GM12874 (cell line): ENCODE measurements at regions not wholly inside any gene's neighbourhood (a gene's known extent, or its start where the extent isn't known, plus 50 kb on each side); places are given as distances from the start of the nearest gene placed in this dataset.

ENCODE experiments used
- TF ChIP-seq, protein P1 (sequence below): IDR thresholded peaks from 2 replicates; pipeline ENCODE4 v1.5.1; 2011; ENCODE audit warnings: low read depth, mild to moderate bottlenecking, control low read depth, low read length, moderate library complexity; ENCODE audit not compliant: insufficient read depth

DNA sequence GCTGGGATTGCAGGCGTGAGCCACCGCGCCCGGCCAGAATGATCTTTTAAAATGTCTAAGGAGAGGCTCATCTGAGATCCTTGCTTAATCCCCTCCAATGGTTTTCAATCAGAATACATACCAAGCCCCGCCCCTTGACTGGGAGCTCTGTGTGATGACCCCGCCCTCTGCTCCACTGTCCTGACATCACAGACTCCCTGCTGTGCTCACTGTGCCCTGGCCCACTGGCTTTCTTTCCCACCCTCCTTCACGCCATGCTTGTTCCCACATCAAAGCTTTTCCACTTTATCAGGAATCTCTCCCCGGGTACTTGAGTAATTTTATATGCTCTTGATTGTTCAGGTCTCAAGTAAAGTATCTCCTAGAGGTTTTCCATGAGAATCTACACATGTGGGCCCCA, 762.3 kb upstream of the ID2 start:
- TF ChIP-seq, protein P1, sequence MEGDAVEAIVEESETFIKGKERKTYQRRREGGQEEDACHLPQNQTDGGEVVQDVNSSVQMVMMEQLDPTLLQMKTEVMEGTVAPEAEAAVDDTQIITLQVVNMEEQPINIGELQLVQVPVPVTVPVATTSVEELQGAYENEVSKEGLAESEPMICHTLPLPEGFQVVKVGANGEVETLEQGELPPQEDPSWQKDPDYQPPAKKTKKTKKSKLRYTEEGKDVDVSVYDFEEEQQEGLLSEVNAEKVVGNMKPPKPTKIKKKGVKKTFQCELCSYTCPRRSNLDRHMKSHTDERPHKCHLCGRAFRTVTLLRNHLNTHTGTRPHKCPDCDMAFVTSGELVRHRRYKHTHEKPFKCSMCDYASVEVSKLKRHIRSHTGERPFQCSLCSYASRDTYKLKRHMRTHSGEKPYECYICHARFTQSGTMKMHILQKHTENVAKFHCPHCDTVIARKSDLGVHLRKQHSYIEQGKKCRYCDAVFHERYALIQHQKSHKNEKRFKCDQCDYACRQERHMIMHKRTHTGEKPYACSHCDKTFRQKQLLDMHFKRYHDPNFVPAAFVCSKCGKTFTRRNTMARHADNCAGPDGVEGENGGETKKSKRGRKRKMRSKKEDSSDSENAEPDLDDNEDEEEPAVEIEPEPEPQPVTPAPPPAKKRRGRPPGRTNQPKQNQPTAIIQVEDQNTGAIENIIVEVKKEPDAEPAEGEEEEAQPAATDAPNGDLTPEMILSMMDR, result no peak

DNA sequence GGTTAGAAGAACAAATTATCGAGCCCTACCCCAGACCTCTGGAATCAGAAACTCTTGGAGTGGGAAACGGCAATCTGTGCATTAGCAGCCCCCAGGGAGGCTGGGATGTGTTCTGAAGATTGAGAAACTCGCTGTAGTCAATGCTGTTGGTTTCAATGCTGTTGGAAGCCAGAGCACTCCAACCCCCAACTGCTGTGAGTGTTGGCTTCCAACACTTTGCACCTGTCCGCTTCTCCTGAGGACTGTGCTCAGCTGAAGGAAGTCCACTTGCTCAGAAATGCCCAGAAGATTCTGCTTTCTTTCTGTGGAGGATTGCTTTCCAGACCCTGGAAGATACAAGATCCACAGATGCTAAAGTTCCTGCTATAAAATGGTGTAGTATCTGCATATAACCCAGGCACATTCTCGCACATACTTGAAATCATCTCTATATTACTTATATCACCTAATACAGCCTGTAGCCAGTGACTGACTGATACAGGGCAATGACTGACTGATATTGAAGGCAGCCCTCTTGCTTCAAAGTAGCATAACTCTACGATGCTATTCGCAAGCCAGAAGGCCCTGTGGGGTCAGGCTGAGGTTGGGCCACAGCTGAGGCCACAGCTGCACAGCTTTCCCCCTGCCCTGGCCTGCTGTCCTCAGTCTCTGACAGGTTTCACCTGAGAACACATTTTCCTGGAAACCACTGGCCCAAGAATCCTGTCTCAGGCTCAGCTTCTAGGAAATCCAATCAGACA, 757.7 kb upstream of the ID2 start:
- TF ChIP-seq, protein P1, result no peak

DNA sequence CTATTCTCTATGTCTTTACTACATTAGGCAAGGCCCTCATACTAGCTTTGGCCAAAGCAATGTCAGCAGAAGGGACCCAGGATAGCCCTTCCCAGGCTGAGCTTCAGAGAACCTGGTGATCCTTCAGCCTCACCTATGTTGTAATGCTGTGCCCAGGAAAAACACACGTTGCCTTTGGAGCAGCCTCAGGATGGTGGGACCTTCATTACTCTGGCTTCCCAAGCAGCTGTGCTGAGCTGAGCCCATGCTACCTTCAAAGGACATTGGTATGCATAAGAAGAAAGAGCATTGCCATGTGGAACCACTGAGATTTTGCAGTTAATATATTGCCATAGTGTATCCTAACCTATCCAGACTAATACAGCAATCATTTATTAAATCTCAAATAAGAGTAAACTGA, 756.4 kb upstream of the ID2 start:
- TF ChIP-seq, protein P1, result no peak

DNA sequence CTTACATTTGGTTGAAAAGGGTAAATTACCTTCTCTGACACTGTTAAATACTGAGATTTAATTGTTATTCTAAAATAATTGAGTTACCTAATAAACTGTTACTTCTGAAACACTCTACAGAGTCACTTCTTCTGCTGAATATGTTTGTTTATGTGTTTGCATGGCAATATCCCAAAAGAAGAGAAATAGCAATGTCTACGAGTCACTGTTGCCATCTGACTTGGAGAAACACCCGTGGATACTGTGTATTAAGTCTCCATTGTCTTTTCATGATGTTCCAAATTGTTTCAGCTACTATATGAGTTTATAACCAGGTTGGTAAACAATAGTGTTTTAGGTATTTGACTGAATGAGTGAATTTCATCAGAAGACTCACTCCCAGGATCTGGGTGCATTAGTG, 754.2 kb upstream of the ID2 start:
- TF ChIP-seq, protein P1, result no peak

DNA sequence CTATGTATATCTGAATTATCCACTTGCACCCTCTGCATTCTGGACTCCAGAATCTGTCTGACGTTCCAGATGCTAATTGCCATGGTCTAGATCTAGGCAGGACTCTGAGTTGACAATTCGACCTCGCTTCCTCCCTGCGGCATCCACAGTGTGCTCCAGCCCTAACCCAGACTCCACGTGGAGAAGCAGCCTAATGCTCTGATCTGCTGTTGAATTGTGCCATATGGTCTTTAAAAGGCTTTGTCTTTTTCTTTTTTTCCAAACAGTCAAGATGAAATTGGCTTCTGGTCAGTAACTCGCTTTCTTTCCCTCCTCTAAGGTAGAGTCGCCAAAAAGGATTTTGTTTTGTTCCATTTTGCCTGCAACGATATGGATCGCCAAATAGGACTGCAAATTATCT, 752.6 kb upstream of the ID2 start:
- TF ChIP-seq, protein P1, result no peak

DNA sequence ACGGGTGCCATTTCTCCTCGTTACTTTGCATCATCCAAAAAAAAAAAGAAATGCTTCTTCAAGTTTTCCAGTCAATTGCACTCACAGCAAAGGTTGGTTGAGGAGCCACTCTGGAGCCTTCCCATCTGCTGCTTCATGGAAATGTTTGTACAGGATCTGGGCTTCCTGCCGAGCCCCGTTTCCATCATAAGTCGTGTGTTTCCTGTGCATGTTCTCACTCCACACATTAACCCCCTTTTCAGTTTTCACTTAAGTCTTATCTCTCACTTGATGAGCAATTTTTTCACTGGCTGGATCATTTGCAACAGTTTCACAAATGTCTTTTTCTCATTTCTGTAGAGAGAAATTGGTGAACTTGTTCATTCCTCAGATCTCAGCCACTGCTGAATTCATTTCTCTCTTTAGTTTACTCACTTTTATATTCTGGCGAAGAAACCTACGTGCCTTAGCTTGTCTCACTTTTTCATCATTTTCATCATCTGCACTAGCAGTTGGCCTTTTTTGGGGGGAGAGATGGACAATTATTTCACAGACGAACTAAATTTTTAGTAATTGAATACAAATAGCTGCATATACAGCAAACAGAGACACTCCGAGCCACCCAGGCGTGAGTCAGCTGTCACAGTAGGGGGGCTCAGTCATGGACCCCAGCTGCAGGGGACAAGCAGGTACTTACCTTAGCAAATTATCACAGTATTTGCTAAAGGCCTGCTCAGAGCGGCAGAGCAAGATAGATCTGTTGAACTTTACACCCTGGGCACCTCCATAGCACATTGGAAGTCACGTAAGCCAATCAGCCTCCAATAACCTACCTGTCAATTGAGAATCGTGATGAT, 750.8 kb upstream of the ID2 start:
- TF ChIP-seq, protein P1, result no peak

DNA sequence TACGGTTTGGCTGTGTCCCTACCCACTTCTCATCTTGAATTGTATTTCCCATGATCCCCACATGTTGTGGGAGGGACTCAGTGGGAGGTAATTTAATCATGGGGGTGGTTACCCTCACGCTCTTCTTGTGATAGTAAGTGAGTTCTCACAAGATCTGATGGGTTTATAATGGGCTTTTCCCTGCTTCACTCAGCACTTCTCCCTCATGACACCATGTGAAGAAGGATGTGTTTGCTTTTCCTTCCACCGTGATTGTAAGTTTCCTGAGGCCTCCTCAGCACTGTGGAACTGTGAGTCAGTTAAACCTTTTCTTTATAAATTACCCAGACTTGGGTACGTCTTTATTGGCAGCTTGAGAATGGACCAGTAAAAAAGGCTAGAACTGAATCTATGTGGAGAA, 750.0 kb upstream of the ID2 start:
- TF ChIP-seq, protein P1, result no peak
